Dendritic cell treated with granulocyte-macrophage colony-stimulating factor and Interleukin-4, amounts not matched to agents 40 ng/mL and 50 ng/mL, for 4 days (primary cell): ENCODE measurements at regions not wholly inside any gene's neighbourhood (a gene's known extent, or its start where the extent isn't known, plus 50 kb on each side); places are given as distances from the start of the nearest gene placed in this dataset.

Experiments
- H3K27ac Mint-ChIP-seq: one replicate; pipeline ENCODE4 v1.8.0; 2022; ENCODE audit warnings: mild to moderate bottlenecking, mixed read lengths
- H3K27me3 Mint-ChIP-seq: one replicate; pipeline ENCODE4 v1.8.0; 2022; ENCODE audit warnings: mild to moderate bottlenecking, mixed read lengths
- H3K36me3 Mint-ChIP-seq: one replicate; pipeline ENCODE4 v1.8.0; 2022; ENCODE audit warnings: low read depth, mixed read lengths
- H3K4me1 Mint-ChIP-seq: one replicate; pipeline ENCODE4 v1.8.0; 2022; ENCODE audit warnings: low read depth, mixed read lengths
- H3K4me3 Mint-ChIP-seq: one replicate; pipeline ENCODE4 v1.8.0; 2022; ENCODE audit warnings: mild to moderate bottlenecking, moderate library complexity, mixed read lengths
- H3K9me3 Mint-ChIP-seq: one replicate; pipeline ENCODE4 v1.8.0; 2022; ENCODE audit warnings: mixed read lengths
- intact Hi-C: fragments of 100-400 bp; cut with micrococcal nuclease; formaldehyde crosslinking; loops from one replicate; pipeline ENCODE4 v1.15.0; 2022

DNA sequence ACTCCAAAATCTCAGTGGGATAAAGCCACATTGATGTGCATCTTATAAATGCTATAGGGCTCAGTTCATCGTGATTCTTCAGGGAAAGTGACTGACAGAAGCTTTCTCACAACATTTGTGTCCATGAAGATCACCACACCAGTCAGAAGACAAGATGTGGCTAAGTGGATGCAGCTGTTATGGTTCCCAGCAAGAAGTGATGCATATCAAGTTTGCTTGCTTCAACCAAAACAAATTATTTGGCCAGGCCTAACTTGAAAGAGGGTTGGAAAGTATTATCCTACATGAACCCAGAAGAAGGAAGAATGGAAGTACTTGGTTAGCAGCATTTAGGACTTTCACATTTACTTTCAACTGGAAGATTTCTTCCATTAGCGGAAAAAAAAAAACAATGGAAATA is 210.0 kb upstream of the ACVR2A start:
- no peaks in the 10 kb centered on the region for H3K9me3 Mint-ChIP-seq
- peaks cover 8% of the 10 kb centered on the region for H3K4me1 Mint-ChIP-seq
- intact Hi-C loops = loop anchor here (5.0 to 10.0 kb wide), 3 partner anchors 207 to 280 kb away; no protein-coding TSS in a partner anchor
- no peaks in the 10 kb centered on the region for H3K36me3 Mint-ChIP-seq
- H3K27me3 Mint-ChIP-seq = no peaks in the 10 kb centered on the region
- H3K27ac Mint-ChIP-seq = no peak overlapping the region
- H3K4me3 Mint-ChIP-seq = no peak overlapping the region

- Mint-ChIP-seq H3K9me3 (no peaks in the 10 kb centered on the region), H3K27me3 (no peaks in the 10 kb centered on the region), H3K36me3 (no peaks in the 10 kb centered on the region), H3K4me1 (no peaks in the 10 kb centered on the region), H3K27ac (no peak overlapping the region), H3K4me3 (no peak overlapping the region)
- intact Hi-C loops = loop anchor here (5.0 to 10.0 kb wide), 3 partner anchors 207 to 283 kb away; no protein-coding TSS in a partner anchor
Measured at GRCh38 chr2:147632198-147632597, 212.6 kb upstream of the ACVR2A start.

DNA sequence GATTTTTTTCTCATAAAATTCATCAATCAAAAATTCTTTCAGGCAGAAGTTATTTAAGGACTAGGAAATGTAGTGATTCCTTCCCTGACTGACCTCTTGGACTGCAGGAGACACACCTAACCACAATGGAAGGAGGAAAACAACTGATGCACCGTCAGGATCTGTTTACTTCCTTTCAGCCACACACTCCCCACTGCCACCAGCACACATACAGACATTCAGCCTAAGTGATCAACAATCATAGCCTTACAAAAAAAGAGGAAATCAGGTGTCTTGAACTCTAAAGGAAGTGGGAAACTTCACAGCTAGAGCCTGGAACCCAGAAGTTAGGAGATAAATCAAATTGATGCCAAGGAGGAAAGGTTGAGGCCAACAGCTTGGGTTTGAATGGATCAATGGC is 213.5 kb upstream of the ACVR2A start:
- Mint-ChIP-seq H3K27ac (no peak overlapping the region), H3K27me3 (no peaks in the 10 kb centered on the region), H3K36me3 (no peaks in the 10 kb centered on the region), H3K9me3 (no peaks in the 10 kb centered on the region), H3K4me1 (no peaks in the 10 kb centered on the region), H3K4me3 (no peak overlapping the region)
- intact Hi-C loops = loop anchor here (2.0 to 10.0 kb wide), 4 partner anchors 34 to 284 kb away; no protein-coding TSS in a partner anchor

- Mint-ChIP-seq H3K27ac (no peak overlapping the region), H3K36me3 (no peaks in the 10 kb centered on the region), H3K4me1 (no peaks in the 10 kb centered on the region), H3K27me3 (no peaks in the 10 kb centered on the region), H3K4me3 (no peak overlapping the region), H3K9me3 (no peaks in the 10 kb centered on the region)
- intact Hi-C loops = loop anchor here (2.0 to 10.0 kb wide), 4 partner anchors 34 to 284 kb away; no protein-coding TSS in a partner anchor
Measured at GRCh38 chr2:147630585-147630984, 214.2 kb upstream of the ACVR2A start.

GRCh38 chr2:147628971-147629421 is 215.8 kb upstream of the ACVR2A start:
- intact Hi-C loops = no loop called here
- Mint-ChIP-seq H3K4me3 (peak overlapping the region; percentile 0), H3K36me3 (no peaks in the 10 kb centered on the region), H3K27me3 (no peaks in the 10 kb centered on the region), H3K9me3 (no peaks in the 10 kb centered on the region), H3K27ac (no peak overlapping the region), H3K4me1 (no peaks in the 10 kb centered on the region)

DNA sequence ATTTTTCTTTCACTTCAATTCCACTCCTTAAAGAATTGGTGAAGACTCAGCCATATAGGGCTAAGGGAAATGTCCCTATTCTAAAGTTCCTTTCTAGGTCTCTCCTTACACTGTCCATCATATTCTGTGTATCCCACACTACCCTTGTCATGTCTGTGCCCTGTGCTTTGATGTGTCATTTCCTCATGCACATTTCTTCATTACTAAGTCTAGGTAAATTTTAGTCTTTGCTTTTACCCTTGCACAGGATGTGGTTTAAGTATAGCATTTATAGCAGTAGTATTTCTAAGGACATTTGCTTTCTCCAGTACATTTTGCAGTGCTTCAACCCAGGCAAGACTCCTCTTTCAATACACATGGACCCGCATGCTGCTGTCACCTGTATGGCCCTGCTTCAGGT is 221.5 kb upstream of the ACVR2A start:
- Mint-ChIP-seq H3K27me3 (no peaks in the 10 kb centered on the region), H3K27ac (no peak overlapping the region), H3K36me3 (no peaks in the 10 kb centered on the region), H3K9me3 (no peaks in the 10 kb centered on the region), H3K4me3 (no peak overlapping the region), H3K4me1 (peaks cover 8% of the 10 kb centered on the region)
- intact Hi-C loops = no loop called here

GRCh38 chr2:147621656-147622197 is 223.1 kb upstream of the ACVR2A start:
- Mint-ChIP-seq H3K27me3 (no peaks in the 10 kb centered on the region), H3K36me3 (no peaks in the 10 kb centered on the region), H3K4me1 (peaks cover 8% of the 10 kb centered on the region), H3K27ac (no peak overlapping the region), H3K9me3 (no peaks in the 10 kb centered on the region), H3K4me3 (no peak overlapping the region)
- intact Hi-C loops = no loop called here

GRCh38 chr2:147619808-147620207 is 225.0 kb upstream of the ACVR2A start:
- H3K4me1 Mint-ChIP-seq = peaks cover 8% of the 10 kb centered on the region
- H3K4me3 Mint-ChIP-seq = no peak overlapping the region
- no peaks in the 10 kb centered on the region for H3K9me3 Mint-ChIP-seq
- intact Hi-C loops = no loop called here
- H3K27me3 Mint-ChIP-seq = no peaks in the 10 kb centered on the region
- no peak overlapping the region for H3K27ac Mint-ChIP-seq
- no peaks in the 10 kb centered on the region for H3K36me3 Mint-ChIP-seq

DNA sequence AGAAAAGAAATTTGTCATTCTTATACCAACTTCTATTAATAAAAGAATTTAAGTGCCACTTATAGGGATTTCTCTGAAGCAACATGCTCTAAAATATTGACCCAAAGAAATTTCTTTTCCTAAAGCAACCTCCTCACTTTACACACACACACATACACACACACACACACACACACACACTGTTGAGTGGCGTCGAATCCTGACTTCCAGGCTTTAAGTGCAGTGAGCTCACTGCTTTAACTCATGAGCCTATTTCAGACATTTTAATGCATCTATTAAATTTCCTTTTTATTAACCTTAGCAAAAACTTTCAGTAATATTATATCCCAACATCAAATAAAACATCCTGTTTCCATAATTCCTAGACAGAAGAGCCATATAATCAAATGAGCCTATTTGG is 229.1 kb upstream of the ACVR2A start:
- Mint-ChIP-seq H3K9me3 (no peaks in the 10 kb centered on the region), H3K4me1 (peaks cover 4% of the 10 kb centered on the region), H3K27me3 (no peaks in the 10 kb centered on the region), H3K36me3 (no peaks in the 10 kb centered on the region), H3K4me3 (no peak overlapping the region), H3K27ac (no peak overlapping the region)
- intact Hi-C loops = no loop called here

DNA sequence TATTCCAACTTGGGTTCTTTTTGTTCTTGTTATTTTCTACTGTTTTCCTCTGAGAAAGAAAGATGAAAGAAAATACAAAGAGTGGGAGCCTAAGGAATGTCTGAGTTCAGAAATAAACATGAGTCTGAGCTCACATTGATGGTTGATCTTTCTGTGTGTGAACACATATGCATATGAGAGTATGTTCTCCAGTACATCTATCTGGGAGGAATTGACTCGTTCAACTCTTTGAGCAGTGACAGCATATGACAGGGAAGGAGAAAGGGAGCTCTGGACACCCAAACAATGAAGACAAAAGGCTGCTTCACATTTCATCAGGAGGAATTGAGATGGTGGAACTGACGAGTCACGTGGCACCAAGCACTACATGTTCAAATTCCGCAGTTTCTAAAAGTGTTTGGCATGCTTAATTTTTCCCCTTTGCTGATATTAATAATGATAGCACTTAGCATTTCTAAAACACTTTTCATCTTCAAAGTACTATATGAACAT is 229.8 kb upstream of the ACVR2A start:
- no peaks in the 10 kb centered on the region for H3K9me3 Mint-ChIP-seq
- H3K27ac Mint-ChIP-seq = no peak overlapping the region
- no peak overlapping the region for H3K4me3 Mint-ChIP-seq
- no peaks in the 10 kb centered on the region for H3K36me3 Mint-ChIP-seq
- intact Hi-C loops = no loop called here
- no peaks in the 10 kb centered on the region for H3K27me3 Mint-ChIP-seq
- H3K4me1 Mint-ChIP-seq = peaks cover 6% of the 10 kb centered on the region

- intact Hi-C loops = no loop called here
- H3K4me1 Mint-ChIP-seq = peaks cover 6% of the 10 kb centered on the region
- H3K27ac Mint-ChIP-seq = no peak overlapping the region
- H3K4me3 Mint-ChIP-seq = no peak overlapping the region
- H3K27me3 Mint-ChIP-seq = no peaks in the 10 kb centered on the region
- H3K9me3 Mint-ChIP-seq = no peaks in the 10 kb centered on the region
- H3K36me3 Mint-ChIP-seq = no peaks in the 10 kb centered on the region
Measured at GRCh38 chr2:147614471-147614870, 230.4 kb upstream of the ACVR2A start.

- no peak overlapping the region for H3K4me3 Mint-ChIP-seq
- H3K36me3 Mint-ChIP-seq = no peaks in the 10 kb centered on the region
- H3K4me1 Mint-ChIP-seq = peaks cover 10% of the 10 kb centered on the region
- no peaks in the 10 kb centered on the region for H3K9me3 Mint-ChIP-seq
- no peaks in the 10 kb centered on the region for H3K27me3 Mint-ChIP-seq
- intact Hi-C loops = no loop called here
- H3K27ac Mint-ChIP-seq = no peak overlapping the region
Measured at GRCh38 chr2:147610496-147611040, 234.3 kb upstream of the ACVR2A start.

DNA sequence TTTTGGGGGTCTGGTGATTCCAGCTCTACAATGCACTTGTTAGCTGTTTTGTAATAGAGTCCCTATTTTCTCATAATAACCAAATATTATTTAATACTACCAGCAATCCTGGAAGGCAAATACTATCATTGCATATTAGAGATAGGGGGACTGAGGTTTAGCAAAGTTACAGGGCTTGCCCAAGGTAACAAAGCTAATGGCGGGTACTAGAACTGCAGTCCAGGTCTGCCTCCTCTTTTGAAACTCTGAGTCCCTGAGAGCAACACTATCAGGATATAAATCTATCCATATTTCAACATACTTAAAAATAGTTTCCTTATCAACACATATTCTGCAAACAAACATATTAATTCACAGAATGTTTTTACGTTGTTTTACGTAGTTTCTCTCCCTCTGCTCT is 235.5 kb upstream of the ACVR2A start:
- peaks cover 12% of the 10 kb centered on the region for H3K4me1 Mint-ChIP-seq
- H3K27me3 Mint-ChIP-seq = no peaks in the 10 kb centered on the region
- H3K9me3 Mint-ChIP-seq = no peaks in the 10 kb centered on the region
- no peaks in the 10 kb centered on the region for H3K36me3 Mint-ChIP-seq
- H3K27ac Mint-ChIP-seq = no peak overlapping the region
- intact Hi-C loops = no loop called here
- no peak overlapping the region for H3K4me3 Mint-ChIP-seq

- Mint-ChIP-seq H3K36me3 (no peaks in the 10 kb centered on the region), H3K27me3 (peaks cover 2% of the 10 kb centered on the region), H3K27ac (no peak overlapping the region), H3K9me3 (no peaks in the 10 kb centered on the region), H3K4me3 (no peak overlapping the region), H3K4me1 (peaks cover 12% of the 10 kb centered on the region)
- intact Hi-C loops = no loop called here
Measured at GRCh38 chr2:147607379-147607778, 237.4 kb upstream of the ACVR2A start.

GRCh38 chr2:147603876-147604275 is 241.0 kb upstream of the ACVR2A start:
- intact Hi-C loops = no loop called here
- peaks cover 6% of the 10 kb centered on the region for H3K4me1 Mint-ChIP-seq
- peaks cover 5% of the 10 kb centered on the region for H3K27me3 Mint-ChIP-seq
- no peak overlapping the region for H3K4me3 Mint-ChIP-seq
- H3K36me3 Mint-ChIP-seq = no peaks in the 10 kb centered on the region
- H3K9me3 Mint-ChIP-seq = no peaks in the 10 kb centered on the region
- H3K27ac Mint-ChIP-seq = no peak overlapping the region
